Ishikawa (cell line): ENCODE measurements at regions not wholly inside any gene's neighbourhood (a gene's known extent, or its start where the extent isn't known, plus 50 kb on each side); places are given as distances from the start of the nearest gene placed in this dataset.

Experiments used
- CEBPB ChIP-seq: IDR thresholded peaks from 2 replicates; pipeline ENCODE4 v1.6.1; 2012
- CREB1 ChIP-seq: IDR thresholded peaks from 2 replicates; pipeline ENCODE4 v1.6.1; 2012; ENCODE audit warnings: low read depth
- EGR1 ChIP-seq: IDR thresholded peaks from 2 replicates; pipeline ENCODE4 v1.6.1; 2012
- EP300 ChIP-seq: IDR thresholded peaks from 2 replicates; pipeline ENCODE4 v1.6.1; 2012; ENCODE audit warnings: borderline replicate concordance
- FOXM1 ChIP-seq: IDR thresholded peaks from 2 replicates; pipeline ENCODE4 v1.6.1; 2012; ENCODE audit warnings: low read depth, borderline replicate concordance
- MAX ChIP-seq: IDR thresholded peaks from 2 replicates; pipeline ENCODE4 v1.6.1; 2012
- NFIC ChIP-seq: IDR thresholded peaks from 2 replicates; pipeline ENCODE4 v1.6.1; 2012
- RAD21 ChIP-seq: IDR thresholded peaks from 2 replicates; pipeline ENCODE4 v1.6.1; 2012; ENCODE audit warnings: low read depth
- TAF1 ChIP-seq: IDR thresholded peaks from 2 replicates; pipeline ENCODE4 v1.6.1; 2012; ENCODE audit warnings: low read depth, mild to moderate bottlenecking
- TCF12 ChIP-seq: IDR thresholded peaks from 2 replicates; pipeline ENCODE4 v1.6.1; 2012; ENCODE audit warnings: low read depth
- TEAD4 ChIP-seq: IDR thresholded peaks from 2 replicates; pipeline ENCODE4 v1.6.1; 2012
- YY1 ChIP-seq: IDR thresholded peaks from 2 replicates; pipeline ENCODE4 v1.6.1; 2012; ENCODE audit warnings: low read depth
- ZBTB7A ChIP-seq: IDR thresholded peaks from 2 replicates; pipeline ENCODE4 v1.6.1; 2012; ENCODE audit warnings: low read depth
- TF ChIP-seq, protein P1 (sequence below): IDR thresholded peaks from 2 replicates; pipeline ENCODE4 v1.6.1; 2012
- TF ChIP-seq, protein P2 (sequence below): IDR thresholded peaks from 2 replicates; pipeline ENCODE4 v1.6.1; 2012; ENCODE audit warnings: low read depth, mild to moderate bottlenecking

- TF ChIP-seq MAX (no peak), NFIC (no peak), CREB1 (no peak), EGR1 (no peak), TCF12 (no peak), YY1 (no peak), RAD21 (no peak), TEAD4 (no peak), TAF1 (no peak), EP300 (no peak), FOXM1 (no peak), ZBTB7A (no peak), CEBPB (no peak)
- TF ChIP-seq, protein P1, sequence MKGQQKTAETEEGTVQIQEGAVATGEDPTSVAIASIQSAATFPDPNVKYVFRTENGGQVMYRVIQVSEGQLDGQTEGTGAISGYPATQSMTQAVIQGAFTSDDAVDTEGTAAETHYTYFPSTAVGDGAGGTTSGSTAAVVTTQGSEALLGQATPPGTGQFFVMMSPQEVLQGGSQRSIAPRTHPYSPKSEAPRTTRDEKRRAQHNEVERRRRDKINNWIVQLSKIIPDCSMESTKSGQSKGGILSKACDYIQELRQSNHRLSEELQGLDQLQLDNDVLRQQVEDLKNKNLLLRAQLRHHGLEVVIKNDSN = no peak
- TF ChIP-seq, protein P2, sequence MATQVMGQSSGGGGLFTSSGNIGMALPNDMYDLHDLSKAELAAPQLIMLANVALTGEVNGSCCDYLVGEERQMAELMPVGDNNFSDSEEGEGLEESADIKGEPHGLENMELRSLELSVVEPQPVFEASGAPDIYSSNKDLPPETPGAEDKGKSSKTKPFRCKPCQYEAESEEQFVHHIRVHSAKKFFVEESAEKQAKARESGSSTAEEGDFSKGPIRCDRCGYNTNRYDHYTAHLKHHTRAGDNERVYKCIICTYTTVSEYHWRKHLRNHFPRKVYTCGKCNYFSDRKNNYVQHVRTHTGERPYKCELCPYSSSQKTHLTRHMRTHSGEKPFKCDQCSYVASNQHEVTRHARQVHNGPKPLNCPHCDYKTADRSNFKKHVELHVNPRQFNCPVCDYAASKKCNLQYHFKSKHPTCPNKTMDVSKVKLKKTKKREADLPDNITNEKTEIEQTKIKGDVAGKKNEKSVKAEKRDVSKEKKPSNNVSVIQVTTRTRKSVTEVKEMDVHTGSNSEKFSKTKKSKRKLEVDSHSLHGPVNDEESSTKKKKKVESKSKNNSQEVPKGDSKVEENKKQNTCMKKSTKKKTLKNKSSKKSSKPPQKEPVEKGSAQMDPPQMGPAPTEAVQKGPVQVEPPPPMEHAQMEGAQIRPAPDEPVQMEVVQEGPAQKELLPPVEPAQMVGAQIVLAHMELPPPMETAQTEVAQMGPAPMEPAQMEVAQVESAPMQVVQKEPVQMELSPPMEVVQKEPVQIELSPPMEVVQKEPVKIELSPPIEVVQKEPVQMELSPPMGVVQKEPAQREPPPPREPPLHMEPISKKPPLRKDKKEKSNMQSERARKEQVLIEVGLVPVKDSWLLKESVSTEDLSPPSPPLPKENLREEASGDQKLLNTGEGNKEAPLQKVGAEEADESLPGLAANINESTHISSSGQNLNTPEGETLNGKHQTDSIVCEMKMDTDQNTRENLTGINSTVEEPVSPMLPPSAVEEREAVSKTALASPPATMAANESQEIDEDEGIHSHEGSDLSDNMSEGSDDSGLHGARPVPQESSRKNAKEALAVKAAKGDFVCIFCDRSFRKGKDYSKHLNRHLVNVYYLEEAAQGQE = no peak
Observed at GRCh38 chr13:80001510-80001842, 339.4 kb downstream of the SPRY2 start.

DNA sequence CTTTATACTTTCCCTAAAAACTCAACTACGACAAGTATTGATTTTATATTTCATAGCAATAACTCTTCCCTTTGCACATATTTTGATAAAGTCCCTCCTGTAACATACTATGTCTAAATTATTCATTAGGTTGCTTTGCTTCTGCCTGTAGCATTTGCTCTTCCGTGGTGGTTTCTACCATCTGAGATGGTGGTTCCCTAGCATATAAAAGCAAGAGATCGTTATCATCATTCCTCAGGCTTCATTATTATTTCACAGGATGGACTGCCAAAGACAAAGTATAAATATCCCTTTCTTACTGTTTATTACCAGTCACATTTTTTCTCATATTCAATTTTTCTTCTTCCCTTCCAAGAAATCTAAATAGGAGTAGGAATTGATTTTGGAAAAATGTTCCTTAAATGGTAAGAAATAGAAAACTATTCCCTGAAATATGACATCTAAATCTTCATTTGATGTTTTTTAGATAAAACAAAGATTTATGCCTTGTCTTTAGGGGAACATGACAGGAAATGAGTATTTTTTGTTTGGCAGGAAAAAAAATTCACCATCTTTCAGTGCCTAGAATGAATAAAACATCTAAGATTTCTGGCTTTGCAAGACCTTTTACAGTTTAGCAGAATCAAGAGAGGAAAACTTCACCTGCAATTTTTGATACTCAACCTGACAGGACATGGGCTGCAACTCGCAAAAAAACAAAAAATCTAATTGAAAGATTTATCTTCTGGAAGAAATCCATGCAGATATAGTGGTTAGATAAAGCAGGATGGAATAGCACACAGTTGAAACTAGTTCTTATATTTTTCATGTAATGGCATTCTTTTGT lies 340.0 kb downstream of the SPRY2 start:
- no peak for TF ChIP-seq EP300
- no peak for TF ChIP-seq EGR1
- TF ChIP-seq NFIC = no peak
- no peak for TF ChIP-seq CREB1
- TF ChIP-seq MAX = no peak
- TF ChIP-seq TCF12 = no peak
- no peak for TF ChIP-seq CEBPB
- TF ChIP-seq, protein P1 = no peak
- TF ChIP-seq ZBTB7A = no peak
- TF ChIP-seq, protein P2 = no peak
- no peak for TF ChIP-seq RAD21
- no peak for TF ChIP-seq YY1
- TF ChIP-seq FOXM1 = no peak
- TF ChIP-seq TEAD4 = no peak
- TF ChIP-seq TAF1 = no peak

GRCh38 chr13:79999601-80000000 lies 341.3 kb downstream of the SPRY2 start:
- TF ChIP-seq ZBTB7A = no peak

DNA sequence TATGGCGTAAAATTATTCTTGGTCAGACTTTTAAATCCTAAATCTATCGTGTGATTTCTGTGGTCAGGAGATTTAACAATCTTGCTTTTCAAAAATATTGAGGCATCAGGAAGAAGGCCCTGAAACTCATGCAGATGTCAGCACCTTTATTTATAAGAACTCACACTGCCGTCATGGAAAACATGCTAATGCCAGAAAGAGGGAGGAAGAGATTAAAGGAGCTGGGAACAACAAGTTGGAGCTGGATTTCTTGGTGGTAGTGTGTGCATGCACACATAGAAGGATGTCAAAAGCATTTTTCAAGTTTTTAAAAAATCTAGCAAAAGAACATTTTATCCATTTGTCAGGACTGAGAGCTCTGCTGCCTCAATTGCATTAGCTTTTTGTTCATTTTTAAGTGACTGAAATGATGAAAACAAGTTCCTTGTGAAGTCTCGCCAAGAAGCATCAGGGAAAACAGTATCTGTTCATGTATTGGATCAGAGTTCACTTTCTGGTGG lies 342.5 kb downstream of the SPRY2 start:
- TF ChIP-seq, protein P2 = no peak
- TF ChIP-seq CREB1 (no peak), NFIC (no peak), CEBPB (no peak), MAX (no peak), FOXM1 (no peak), YY1 (no peak), EP300 (no peak)
- TF ChIP-seq, protein P1 = no peak
